ENCODE measurements at regions not wholly inside any gene's neighbourhood (a gene's known extent, or its start where the extent isn't known, plus 50 kb on each side); places are given as distances from the start of the nearest gene placed in this dataset.
"Not testable (repeated sequence)": the region's sequence is repeated elsewhere in the genome, so short reads cannot be mapped to it uniquely, and the experiment has no call there.

DNA sequence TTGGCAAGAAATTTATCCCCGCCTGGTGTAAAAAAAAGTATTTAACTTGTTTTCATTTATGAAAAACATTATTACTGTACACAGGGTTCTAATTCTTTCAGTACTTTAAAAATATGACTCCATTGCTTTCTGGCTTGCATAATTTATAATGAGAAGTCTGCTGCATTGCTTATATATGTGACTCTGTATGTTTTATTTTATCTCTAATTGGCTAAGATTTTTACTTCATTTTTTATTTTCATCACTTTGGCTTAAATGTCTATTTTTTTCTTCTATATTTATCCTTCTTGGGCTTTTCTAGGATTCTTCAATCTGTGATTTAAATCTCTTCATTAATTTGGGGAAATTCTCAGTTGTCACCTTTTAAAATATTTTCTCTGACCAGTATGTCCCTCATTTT lies 636.6 kb upstream of the NR2F2 start:
- no TSS peak for BruUV-seq (replicated peaks)
- intact Hi-C loops (cut with micrococcal nuclease), result no loop called here
- peaks cover 8% of the 10 kb centered on the region for H3K4me1 Mint-ChIP-seq (ENCODE audit: insufficient read depth, unreplicated experiment)
- no peak overlapping the region for H3K4me3 Mint-ChIP-seq (ENCODE audit: unreplicated experiment)
- H3K27ac Mint-ChIP-seq (ENCODE audit: low read depth, unreplicated experiment), result no peak overlapping the region
- H3K27me3 Mint-ChIP-seq (ENCODE audit: insufficient read depth, unreplicated experiment), result no peaks in the 10 kb centered on the region
- CTCF ChIA-PET, result no interaction called here
- TF ChIP-seq, protein P1, sequence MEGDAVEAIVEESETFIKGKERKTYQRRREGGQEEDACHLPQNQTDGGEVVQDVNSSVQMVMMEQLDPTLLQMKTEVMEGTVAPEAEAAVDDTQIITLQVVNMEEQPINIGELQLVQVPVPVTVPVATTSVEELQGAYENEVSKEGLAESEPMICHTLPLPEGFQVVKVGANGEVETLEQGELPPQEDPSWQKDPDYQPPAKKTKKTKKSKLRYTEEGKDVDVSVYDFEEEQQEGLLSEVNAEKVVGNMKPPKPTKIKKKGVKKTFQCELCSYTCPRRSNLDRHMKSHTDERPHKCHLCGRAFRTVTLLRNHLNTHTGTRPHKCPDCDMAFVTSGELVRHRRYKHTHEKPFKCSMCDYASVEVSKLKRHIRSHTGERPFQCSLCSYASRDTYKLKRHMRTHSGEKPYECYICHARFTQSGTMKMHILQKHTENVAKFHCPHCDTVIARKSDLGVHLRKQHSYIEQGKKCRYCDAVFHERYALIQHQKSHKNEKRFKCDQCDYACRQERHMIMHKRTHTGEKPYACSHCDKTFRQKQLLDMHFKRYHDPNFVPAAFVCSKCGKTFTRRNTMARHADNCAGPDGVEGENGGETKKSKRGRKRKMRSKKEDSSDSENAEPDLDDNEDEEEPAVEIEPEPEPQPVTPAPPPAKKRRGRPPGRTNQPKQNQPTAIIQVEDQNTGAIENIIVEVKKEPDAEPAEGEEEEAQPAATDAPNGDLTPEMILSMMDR (IDR thresholded peaks at IDR 0.05; ENCODE audit: unreplicated experiment), result no peak
- POLR2A ChIA-PET, result no interaction called here
- no peak for DNase-seq (ENCODE audit: unreplicated experiment)
- no peaks in the 10 kb centered on the region for H3K36me3 Mint-ChIP-seq (ENCODE audit: insufficient read depth, unreplicated experiment)
- peaks cover 8% of the 10 kb centered on the region for H3K9me3 Mint-ChIP-seq (ENCODE audit: unreplicated experiment)

DNA sequence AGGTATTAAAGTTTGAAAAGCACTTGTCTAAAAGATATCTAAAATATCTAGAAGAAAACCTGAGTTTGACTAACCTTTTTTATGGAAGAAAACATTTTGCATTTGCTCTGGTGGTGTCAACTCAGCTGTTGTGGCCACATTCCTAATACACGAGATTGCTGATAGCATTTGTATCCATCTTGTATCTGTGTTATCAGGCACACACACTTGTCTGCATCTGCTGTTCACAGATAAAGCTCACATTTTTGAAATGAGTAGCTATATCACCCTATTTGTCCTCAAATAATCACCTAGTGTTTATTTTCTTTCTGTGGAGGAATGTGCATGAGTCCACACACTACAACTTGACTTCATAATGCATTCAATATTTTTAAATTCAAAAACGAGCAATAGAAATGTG lies 632.3 kb upstream of the NR2F2 start:
- BruUV-seq (replicated peaks), result no TSS peak
- POLR2A ChIA-PET, result interaction anchor here (0.6 to 1.5 kb wide), 2 partner anchors 9 to 22 kb away, joined by 3 to 4 read pairs; no protein-coding TSS in a partner anchor
- intact Hi-C loops (cut with micrococcal nuclease), result no loop called here

DNA sequence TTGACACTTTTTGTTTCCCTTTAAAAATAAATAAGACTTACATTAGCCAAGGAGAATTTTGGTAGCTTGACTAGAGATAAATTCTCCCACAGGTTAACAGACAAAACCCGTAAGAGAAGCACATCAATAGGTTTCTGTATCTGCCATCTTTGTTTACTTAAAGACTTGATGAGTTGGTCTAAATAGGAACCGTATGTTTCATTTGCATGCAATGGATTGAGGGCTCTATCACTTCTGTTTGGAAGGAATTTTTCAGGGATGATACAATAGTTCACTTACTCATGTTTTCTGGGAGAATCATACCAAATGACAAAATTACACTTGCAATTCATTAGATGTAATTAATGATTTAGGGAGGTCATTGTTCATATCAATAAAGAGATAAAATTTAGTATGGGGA lies 631.5 kb upstream of the NR2F2 start:
- no peaks in the 10 kb centered on the region for H3K4me1 Mint-ChIP-seq (ENCODE audit: insufficient read depth, unreplicated experiment)
- H3K27ac Mint-ChIP-seq (ENCODE audit: low read depth, unreplicated experiment), result no peak overlapping the region
- BruUV-seq (replicated peaks), result no TSS peak
- intact Hi-C loops (cut with micrococcal nuclease), result no loop called here
- no peak overlapping the region for H3K4me3 Mint-ChIP-seq (ENCODE audit: unreplicated experiment)
- no peaks in the 10 kb centered on the region for H3K27me3 Mint-ChIP-seq (ENCODE audit: insufficient read depth, unreplicated experiment)
- DNase-seq (ENCODE audit: unreplicated experiment), result no peak
- peaks cover 38% of the 10 kb centered on the region for H3K9me3 Mint-ChIP-seq (ENCODE audit: unreplicated experiment)
- CTCF ChIA-PET, result no interaction called here
- POLR2A ChIA-PET, result interaction anchor here (1.5 kb wide), 1 partner anchor 10 kb away, joined by 4 read pairs; no protein-coding TSS in a partner anchor
- TF ChIP-seq, protein P1 (IDR thresholded peaks at IDR 0.05; ENCODE audit: unreplicated experiment), result no peak
- no peaks in the 10 kb centered on the region for H3K36me3 Mint-ChIP-seq (ENCODE audit: insufficient read depth, unreplicated experiment)

More for the DNA sequence above, 632.3 kb upstream of the NR2F2 start:
- Mint-ChIP-seq H3K4me1 (ENCODE audit: insufficient read depth, unreplicated experiment) (no peaks in the 10 kb centered on the region), H3K27ac (ENCODE audit: low read depth, unreplicated experiment) (no peak overlapping the region), H3K27me3 (ENCODE audit: insufficient read depth, unreplicated experiment) (no peaks in the 10 kb centered on the region), H3K9me3 (ENCODE audit: unreplicated experiment) (peaks cover 38% of the 10 kb centered on the region), H3K4me3 (ENCODE audit: unreplicated experiment) (no peak overlapping the region), H3K36me3 (ENCODE audit: insufficient read depth, unreplicated experiment) (no peaks in the 10 kb centered on the region)
- no peak for DNase-seq (ENCODE audit: unreplicated experiment)
- CTCF ChIA-PET, result no interaction called here
- TF ChIP-seq, protein P1 (IDR thresholded peaks at IDR 0.05; ENCODE audit: unreplicated experiment), result no peak

DNA sequence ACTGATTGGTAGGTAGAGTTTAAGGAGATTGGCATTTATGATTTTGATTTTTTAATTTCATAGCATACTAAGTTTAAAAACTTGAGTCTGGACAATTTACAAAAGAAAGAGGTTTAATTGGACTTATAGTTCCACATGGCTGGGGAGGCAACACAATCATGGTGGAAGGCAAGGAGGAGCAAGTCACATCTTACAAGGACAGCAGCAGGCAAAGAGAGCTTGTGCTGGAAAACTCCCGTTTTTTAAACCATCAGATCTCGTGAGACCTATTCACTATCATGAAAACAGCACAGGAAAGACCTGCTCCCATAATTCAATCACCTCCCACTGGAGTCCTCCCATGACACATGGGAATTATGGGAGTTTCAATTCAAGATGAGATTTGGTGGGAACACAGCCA lies 630.9 kb upstream of the NR2F2 start:
- POLR2A ChIA-PET, result no interaction called here
- H3K9me3 Mint-ChIP-seq (ENCODE audit: unreplicated experiment), result peaks cover 38% of the 10 kb centered on the region

DNA sequence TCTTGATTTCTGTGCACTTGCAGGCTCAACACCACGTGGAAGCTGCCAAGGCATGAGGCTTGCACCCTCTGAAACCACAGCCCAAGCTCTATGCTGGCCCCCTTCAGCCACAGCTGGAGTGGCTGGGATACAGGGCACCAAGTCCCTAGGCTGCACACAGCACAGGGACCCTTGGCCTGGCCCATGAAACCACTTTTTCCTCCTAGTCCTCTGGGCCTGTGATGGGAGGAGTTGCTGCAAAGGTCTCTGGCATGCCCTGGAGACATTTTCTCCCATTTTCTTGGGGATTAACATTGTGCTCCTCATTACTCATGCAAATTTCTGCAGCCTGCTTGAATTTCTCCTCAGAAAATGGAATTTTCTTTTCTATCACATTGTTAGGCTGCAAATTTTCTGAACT lies 629.8 kb upstream of the NR2F2 start:
- intact Hi-C loops (cut with micrococcal nuclease); BruUV-seq (replicated peaks); H3K4me3 Mint-ChIP-seq (ENCODE audit: unreplicated experiment); H3K4me1 Mint-ChIP-seq (ENCODE audit: insufficient read depth, unreplicated experiment); POLR2A ChIA-PET; H3K36me3 Mint-ChIP-seq (ENCODE audit: insufficient read depth, unreplicated experiment); DNase-seq (ENCODE audit: unreplicated experiment); CTCF ChIA-PET; H3K27me3 Mint-ChIP-seq (ENCODE audit: insufficient read depth, unreplicated experiment); H3K27ac Mint-ChIP-seq (ENCODE audit: low read depth, unreplicated experiment): not testable (repeated sequence)
- peaks cover 31% of the 10 kb centered on the region for H3K9me3 Mint-ChIP-seq (ENCODE audit: unreplicated experiment)

More for the DNA sequence above, 630.9 kb upstream of the NR2F2 start:
- no peak for DNase-seq (ENCODE audit: unreplicated experiment)
- Mint-ChIP-seq H3K4me3 (ENCODE audit: unreplicated experiment) (no peak overlapping the region), H3K27me3 (ENCODE audit: insufficient read depth, unreplicated experiment) (no peaks in the 10 kb centered on the region), H3K27ac (ENCODE audit: low read depth, unreplicated experiment) (no peak overlapping the region), H3K36me3 (ENCODE audit: insufficient read depth, unreplicated experiment) (no peaks in the 10 kb centered on the region), H3K4me1 (ENCODE audit: insufficient read depth, unreplicated experiment) (no peaks in the 10 kb centered on the region)
- intact Hi-C loops (cut with micrococcal nuclease), result no loop called here
- CTCF ChIA-PET, result no interaction called here
- BruUV-seq (replicated peaks), result no TSS peak
- TF ChIP-seq, protein P1 (IDR thresholded peaks at IDR 0.05; ENCODE audit: unreplicated experiment), result no peak

Data from MCF 10A (cell line).